Activated CD4-positive, alpha-beta memory T cell treated with anti-CD3 and anti-CD28 coated beads, Interleukin-2, amount 10 ng/mL, durations not matched to agents 7 days and 5 days (primary cell): ENCODE measurements at regions not wholly inside any gene's neighbourhood (a gene's known extent, or its start where the extent isn't known, plus 50 kb on each side); places are given as distances from the start of the nearest gene placed in this dataset.

Source experiments
- CTCF ChIA-PET: fragments of 350-600 bp; sonication (Branson Sonifier 250); formaldehyde crosslinking; loops from one replicate; lab custom pipeline; 2021; ENCODE audit warnings: antibody characterized with exemption, inconsistent platforms; lab: Charles Lee
- POLR2A ChIA-PET: fragments of 350-600 bp; sonication (Branson Sonifier 250); formaldehyde crosslinking; loops from one replicate; lab custom pipeline; 2021; ENCODE audit warnings: antibody characterized with exemption; lab: Charles Lee
- DNase-seq: peaks from one replicate; pipeline ENCODE4 v3.0.0-alpha.2; 2020
- H3K27ac Mint-ChIP-seq: one replicate; pipeline ENCODE4 v1.8.0; 2021; ENCODE audit warnings: mild to moderate bottlenecking, mixed read lengths
- H3K27me3 Mint-ChIP-seq: one replicate; pipeline ENCODE4 v1.8.0; 2021; ENCODE audit warnings: mixed read lengths
- H3K36me3 Mint-ChIP-seq: one replicate; pipeline ENCODE4 v1.8.0; 2021; ENCODE audit warnings: low read depth, mixed read lengths
- H3K4me1 Mint-ChIP-seq: one replicate; pipeline ENCODE4 v1.8.0; 2021; ENCODE audit warnings: mixed read lengths
- H3K4me3 Mint-ChIP-seq: one replicate; pipeline ENCODE4 v1.8.0; 2021; ENCODE audit warnings: mild to moderate bottlenecking, mixed read lengths
- H3K9me3 Mint-ChIP-seq: one replicate; pipeline ENCODE4 v1.8.0; 2021; ENCODE audit warnings: mixed read lengths

DNA sequence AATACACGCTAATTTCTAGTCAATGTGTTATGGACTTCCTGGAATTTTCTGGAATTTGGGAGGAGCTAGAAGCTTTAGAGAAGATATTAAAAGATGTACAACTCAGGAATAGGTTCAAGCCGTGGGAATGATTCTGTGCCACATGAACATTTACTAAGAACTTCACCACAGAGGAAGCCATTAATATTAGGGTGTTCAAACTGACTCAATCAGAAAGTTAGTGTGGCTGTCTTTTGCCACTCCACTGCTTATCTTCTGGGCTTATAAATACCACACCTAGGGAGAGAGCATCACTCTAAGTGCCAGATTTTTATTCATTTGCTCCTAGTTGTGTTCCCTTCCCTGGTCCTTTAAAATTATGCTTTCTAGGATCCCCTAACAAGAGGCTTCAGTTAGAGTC, 409.8 kb downstream of the KCTD8 start:
- Mint-ChIP-seq H3K4me3 (no peak overlapping the region), H3K27ac (no peak overlapping the region), H3K9me3 (no peaks in the 10 kb centered on the region), H3K4me1 (no peaks in the 10 kb centered on the region), H3K36me3 (no peaks in the 10 kb centered on the region), H3K27me3 (no peaks in the 10 kb centered on the region)
- CTCF ChIA-PET: no interaction called here
- POLR2A ChIA-PET: no interaction called here
- no peak for DNase-seq

DNA sequence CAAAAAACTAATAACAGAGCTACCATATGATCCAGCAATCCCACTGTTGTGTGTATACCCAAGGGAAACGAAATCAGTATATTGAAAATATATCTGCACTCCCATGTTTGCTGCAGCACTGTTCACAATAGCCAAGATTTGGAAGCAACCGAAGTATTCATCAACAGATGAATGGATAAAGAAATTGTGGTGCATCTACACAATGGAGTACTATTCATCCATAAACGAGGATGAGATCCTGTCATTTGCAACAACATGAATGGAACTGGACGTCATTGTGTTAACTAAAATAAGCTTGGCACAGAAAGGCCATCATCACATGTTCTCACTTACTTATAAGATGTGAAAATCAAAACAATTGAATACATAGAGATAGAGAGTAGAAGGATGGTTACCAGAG, 402.1 kb downstream of the KCTD8 start:
- no peaks in the 10 kb centered on the region for H3K9me3 Mint-ChIP-seq
- no peak for DNase-seq
- no peaks in the 10 kb centered on the region for H3K36me3 Mint-ChIP-seq
- no peak overlapping the region for H3K4me3 Mint-ChIP-seq
- ChIA-PET CTCF (no interaction called here), POLR2A (no interaction called here)
- no peaks in the 10 kb centered on the region for H3K27me3 Mint-ChIP-seq
- H3K27ac Mint-ChIP-seq: no peak overlapping the region
- H3K4me1 Mint-ChIP-seq: no peaks in the 10 kb centered on the region

DNA sequence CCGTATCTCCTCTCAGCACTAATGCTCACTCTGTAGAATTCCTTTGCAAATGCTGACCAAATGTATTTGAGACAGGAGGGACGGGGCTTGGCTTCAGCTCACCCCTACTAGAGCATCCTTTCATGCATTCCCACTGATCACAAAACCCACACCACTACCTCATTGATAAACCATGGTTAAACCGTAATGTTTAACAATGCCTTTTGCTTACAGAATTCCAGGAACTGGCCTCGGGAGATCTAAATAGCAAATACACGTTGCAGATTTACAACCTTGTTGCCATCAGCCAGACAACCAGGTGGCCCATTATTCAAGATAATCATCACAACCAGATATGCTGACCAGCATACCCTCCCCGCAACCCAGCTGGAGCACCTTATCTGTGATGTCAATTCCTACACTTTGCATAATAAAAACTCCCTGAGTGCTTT, 391.9 kb downstream of the KCTD8 start:
- no peak overlapping the region for H3K4me3 Mint-ChIP-seq
- no peaks in the 10 kb centered on the region for H3K27me3 Mint-ChIP-seq
- H3K36me3 Mint-ChIP-seq: no peaks in the 10 kb centered on the region
- H3K4me1 Mint-ChIP-seq: no peaks in the 10 kb centered on the region
- no peaks in the 10 kb centered on the region for H3K9me3 Mint-ChIP-seq
- CTCF ChIA-PET: interaction anchor here (0.7 kb wide), 1 partner anchor 392 kb away, joined by 3 read pairs; the partner anchor contains the start of gene KCTD8
- DNase-seq: no peak
- no peak overlapping the region for H3K27ac Mint-ChIP-seq
- POLR2A ChIA-PET: no interaction called here

DNA sequence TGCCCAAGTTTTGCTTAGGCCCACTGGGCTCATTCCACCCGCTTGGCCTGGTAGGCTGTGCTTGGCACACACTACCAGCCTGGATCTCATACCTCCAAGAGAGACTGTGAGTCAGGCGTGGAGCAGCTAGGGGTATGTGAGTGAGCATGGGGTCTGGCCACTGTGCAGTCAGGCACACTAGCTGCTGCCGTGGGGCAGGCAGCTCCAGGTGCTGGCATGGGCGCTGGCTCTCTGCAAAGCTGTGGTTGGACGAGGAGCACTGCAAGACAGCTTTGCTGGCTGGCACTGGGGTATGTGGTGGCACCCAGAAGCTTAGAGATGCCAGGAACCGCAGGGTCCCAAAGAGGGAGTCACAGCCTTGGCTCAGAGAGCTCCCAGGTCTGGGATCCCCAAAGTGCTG, 377.8 kb downstream of the KCTD8 start:
- no peak for DNase-seq
- Mint-ChIP-seq H3K27me3 (no peaks in the 10 kb centered on the region), H3K9me3 (peaks cover 5% of the 10 kb centered on the region), H3K36me3 (no peaks in the 10 kb centered on the region), H3K27ac (no peak overlapping the region), H3K4me3 (no peak overlapping the region), H3K4me1 (no peaks in the 10 kb centered on the region)
- CTCF ChIA-PET: no interaction called here
- POLR2A ChIA-PET: no interaction called here

DNA sequence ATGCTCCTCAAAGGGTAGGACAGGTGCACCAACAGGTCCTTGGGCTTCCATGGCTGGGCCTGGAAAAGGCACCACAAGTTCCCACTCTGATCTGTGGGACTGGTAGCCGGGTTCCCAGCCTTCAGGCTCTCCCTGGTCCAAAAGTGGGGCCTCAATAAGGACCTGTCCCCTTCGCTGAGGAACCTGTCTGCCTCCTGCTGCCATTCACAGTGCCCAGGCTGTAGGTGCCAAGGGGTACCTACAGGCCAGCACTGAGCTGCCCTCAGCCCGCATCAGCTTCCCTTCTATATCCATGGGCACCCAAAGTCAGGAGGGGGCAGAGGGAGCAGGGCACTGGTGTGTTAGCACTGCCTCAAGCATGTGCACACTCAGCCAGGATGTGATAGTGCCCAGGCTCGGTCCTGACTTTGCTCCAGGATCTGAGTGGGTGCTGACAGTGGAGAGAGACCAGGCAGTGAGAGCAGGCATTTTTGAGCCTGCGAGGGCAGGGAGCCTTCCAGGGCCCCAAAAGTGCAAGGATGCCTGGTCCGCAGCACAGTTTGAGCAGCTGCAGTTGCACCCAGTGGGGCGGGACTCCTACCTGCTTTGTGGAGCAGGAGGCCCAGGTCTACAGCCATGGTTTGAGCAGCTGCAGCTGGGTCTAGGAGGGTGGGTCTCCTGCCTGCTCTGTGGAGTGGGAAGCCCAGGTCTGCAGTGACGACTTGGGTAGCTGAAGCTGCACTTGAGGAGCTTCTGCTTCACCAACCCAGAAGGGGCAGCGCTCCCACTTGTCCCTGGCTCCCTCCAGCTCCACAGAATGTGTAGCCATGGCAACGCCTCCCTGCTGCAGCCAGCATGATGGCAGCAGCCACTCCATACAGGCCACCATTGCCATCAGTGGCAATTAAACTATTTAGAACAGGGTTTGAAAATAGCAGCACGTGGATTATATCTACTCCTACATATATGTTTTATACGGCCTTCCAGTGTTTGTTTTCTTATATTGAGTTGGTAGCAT, 376.4 kb downstream of the KCTD8 start:
- POLR2A ChIA-PET: no interaction called here

DNA sequence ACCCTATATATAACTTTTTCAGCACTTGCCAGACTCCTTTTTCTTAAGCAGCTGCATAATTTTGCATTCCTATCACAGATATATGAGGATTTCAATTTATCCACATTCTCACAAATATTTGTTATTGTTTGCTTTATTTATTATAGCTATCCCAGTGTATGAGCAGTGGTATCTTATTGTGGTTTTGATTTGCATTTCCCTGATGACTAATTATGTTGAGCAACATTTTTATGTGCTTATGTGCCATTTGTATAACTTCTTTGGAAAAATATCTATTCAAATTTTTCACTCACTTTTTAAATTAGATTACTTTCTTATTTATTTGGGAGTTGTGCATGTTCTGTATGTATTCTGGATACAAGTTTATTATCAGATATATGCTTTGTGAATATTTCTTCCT, 361.9 kb downstream of the KCTD8 start:
- Mint-ChIP-seq H3K27ac (no peak overlapping the region), H3K4me1 (no peaks in the 10 kb centered on the region), H3K4me3 (no peak overlapping the region), H3K36me3 (no peaks in the 10 kb centered on the region), H3K27me3 (no peaks in the 10 kb centered on the region), H3K9me3 (peaks cover 6% of the 10 kb centered on the region)
- CTCF ChIA-PET: no interaction called here
- DNase-seq: no peak
- POLR2A ChIA-PET: no interaction called here

More for the DNA sequence above, 376.4 kb downstream of the KCTD8 start:
- no peak for DNase-seq
- Mint-ChIP-seq H3K4me1 (no peaks in the 10 kb centered on the region), H3K4me3 (no peak overlapping the region), H3K36me3 (no peaks in the 10 kb centered on the region), H3K27ac (no peak overlapping the region), H3K9me3 (peaks cover 5% of the 10 kb centered on the region), H3K27me3 (no peaks in the 10 kb centered on the region)
- CTCF ChIA-PET: no interaction called here

DNA sequence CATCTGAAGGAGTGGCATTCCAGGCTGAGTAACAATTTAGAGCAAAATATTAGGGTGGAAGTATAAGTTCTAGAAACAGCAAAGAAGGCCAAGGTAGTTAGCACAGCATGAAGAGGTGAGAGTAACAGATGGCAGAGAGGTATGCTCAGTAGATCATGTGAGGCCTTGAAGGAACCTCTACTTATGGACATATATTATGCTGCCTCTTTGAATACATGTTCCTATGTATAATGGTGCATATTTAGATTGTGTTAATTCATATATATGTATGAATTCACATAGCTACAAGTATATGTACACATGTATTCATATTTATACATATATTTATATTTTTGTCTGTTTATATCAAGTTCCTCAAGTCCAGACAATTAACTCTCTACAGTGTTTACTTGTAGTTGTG, 355.2 kb downstream of the KCTD8 start:
- Mint-ChIP-seq H3K4me1 (no peaks in the 10 kb centered on the region), H3K27ac (no peak overlapping the region), H3K36me3 (no peaks in the 10 kb centered on the region), H3K4me3 (no peak overlapping the region), H3K9me3 (peaks cover 2% of the 10 kb centered on the region), H3K27me3 (no peaks in the 10 kb centered on the region)
- POLR2A ChIA-PET: no interaction called here
- no peak for DNase-seq
- CTCF ChIA-PET: no interaction called here

DNA sequence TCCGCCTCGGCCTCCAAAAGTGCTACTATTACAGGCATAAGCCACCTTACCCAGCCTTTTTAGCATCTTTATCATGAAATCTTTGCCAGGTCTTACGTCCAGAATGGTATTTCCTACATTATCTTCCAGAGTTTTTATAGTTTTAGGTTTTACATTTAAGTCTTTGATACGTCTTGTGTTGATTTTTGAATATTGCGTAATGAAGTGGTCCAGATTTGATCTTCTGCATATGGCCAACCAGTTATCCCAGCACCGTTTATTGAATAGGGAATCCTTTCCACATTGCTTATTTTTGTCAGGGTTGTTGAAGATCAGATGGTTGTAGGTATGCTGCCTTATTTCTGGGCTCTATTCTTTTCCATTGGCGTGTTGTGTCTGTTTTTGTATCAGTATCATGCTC, 349.6 kb downstream of the KCTD8 start:
- ChIA-PET CTCF (no interaction called here), POLR2A (no interaction called here)
- H3K9me3 Mint-ChIP-seq: peaks cover 14% of the 10 kb centered on the region
- no peaks in the 10 kb centered on the region for H3K4me1 Mint-ChIP-seq
- no peak for DNase-seq
- no peaks in the 10 kb centered on the region for H3K36me3 Mint-ChIP-seq
- H3K27ac Mint-ChIP-seq: no peak overlapping the region
- H3K27me3 Mint-ChIP-seq: no peaks in the 10 kb centered on the region
- no peak overlapping the region for H3K4me3 Mint-ChIP-seq

DNA sequence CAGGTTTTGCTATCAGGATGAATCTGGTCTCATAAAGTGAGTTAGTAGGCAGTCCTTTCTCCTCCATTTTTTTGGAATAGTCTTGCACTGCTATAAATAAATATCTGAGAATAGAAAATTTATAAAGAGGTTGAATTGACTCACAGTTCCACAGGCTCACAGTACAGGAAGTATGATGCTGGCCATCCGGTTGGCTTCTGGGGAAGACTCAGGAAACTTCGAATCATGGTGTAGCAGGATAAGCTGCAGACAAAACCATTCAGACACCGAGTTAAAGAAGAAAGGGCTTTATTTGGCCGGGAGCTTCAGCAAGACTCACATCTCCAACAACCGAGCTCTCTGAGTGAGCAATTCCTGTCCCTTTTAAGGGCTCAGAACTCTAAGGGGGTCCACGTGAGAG, 348.2 kb downstream of the KCTD8 start:
- Mint-ChIP-seq H3K27ac (no peak overlapping the region), H3K4me3 (no peak overlapping the region), H3K4me1 (no peaks in the 10 kb centered on the region), H3K9me3 (peaks cover 21% of the 10 kb centered on the region), H3K27me3 (no peaks in the 10 kb centered on the region), H3K36me3 (no peaks in the 10 kb centered on the region)
- ChIA-PET CTCF (no interaction called here), POLR2A (no interaction called here)
- no peak for DNase-seq

DNA sequence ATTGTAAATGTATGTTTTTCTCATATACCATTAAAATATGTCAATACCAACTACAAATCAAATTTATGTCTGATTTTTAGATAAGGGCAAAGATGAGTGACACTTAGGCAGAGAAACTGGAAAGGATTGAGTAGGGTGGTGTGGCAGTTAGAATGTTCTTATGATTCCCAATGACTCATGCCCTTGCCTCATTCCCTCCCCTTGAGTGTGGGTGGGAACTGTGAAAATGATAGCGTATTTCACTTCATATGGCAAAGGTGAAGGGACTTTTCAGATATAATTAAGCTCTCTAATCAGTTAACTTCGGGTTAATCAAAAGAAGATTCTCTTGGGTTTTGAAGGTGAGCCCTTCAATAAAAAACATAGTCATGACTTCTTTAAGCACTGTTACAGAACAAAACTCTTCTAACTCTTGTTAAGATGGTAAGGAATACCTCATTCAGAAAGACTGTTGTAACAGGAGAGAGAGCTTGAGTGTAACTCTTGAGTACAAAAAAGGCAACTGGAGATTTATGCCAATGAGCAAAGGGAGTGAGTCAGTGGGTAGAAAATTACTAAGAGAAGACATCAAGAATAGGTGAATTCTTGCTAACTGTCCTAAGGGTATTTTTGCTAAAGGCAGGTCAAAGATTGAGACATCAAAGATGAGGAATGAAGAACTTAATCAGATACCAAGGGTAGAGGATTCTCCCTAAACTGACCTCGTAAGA, 329.5 kb downstream of the KCTD8 start:
- Mint-ChIP-seq H3K4me3 (no peak overlapping the region), H3K36me3 (no peaks in the 10 kb centered on the region), H3K27me3 (no peaks in the 10 kb centered on the region), H3K27ac (no peak overlapping the region), H3K9me3 (no peaks in the 10 kb centered on the region), H3K4me1 (no peaks in the 10 kb centered on the region)
- ChIA-PET CTCF (no interaction called here), POLR2A (no interaction called here)
- no peak for DNase-seq

DNA sequence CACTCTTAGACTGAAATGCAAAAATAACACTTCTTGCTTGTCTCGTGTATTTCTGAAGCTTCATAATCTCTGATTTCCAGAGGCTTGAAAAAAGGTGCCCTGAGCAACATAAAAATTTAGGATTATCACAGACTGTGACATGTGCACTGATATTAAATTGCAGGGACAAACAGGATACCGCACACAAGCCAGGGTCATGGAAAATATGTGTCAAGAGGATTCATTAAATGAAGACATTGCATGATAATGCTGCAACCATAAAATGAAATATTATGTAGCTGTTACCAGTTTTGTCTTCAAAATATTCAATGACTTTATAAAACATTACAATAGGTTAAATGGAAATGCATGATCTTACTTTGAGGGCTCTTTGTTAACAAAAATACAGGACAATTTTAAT, 328.0 kb downstream of the KCTD8 start:
- Mint-ChIP-seq H3K4me3 (no peak overlapping the region), H3K4me1 (no peaks in the 10 kb centered on the region), H3K36me3 (no peaks in the 10 kb centered on the region), H3K27me3 (no peaks in the 10 kb centered on the region), H3K9me3 (no peaks in the 10 kb centered on the region), H3K27ac (no peak overlapping the region)
- DNase-seq: no peak
- CTCF ChIA-PET: interaction anchor here (0.7 kb wide), 1 partner anchor 800 kb away, joined by 7 read pairs; no protein-coding TSS in a partner anchor
- POLR2A ChIA-PET: no interaction called here

DNA sequence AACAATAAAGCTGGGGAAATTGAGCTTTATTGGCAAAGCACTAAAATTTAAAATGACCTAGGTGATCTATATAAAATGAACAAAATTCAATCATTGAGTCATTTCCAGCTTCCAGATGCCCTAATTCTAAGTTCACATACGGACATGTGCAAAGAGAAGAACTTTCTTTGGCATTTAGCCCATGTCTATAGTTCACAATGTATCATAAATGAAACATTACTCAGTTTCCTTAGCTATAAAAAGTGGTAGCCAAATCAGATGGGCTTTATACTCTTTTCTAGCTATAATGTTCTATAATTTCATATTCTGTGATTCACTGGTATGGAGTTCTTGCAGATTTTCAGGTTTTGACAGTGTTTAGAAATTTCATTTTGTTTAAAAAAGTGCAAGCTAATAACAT, 327.4 kb downstream of the KCTD8 start:
- no peak for DNase-seq
- ChIA-PET POLR2A (no interaction called here), CTCF (interaction anchor here (0.7 kb wide), 1 partner anchor 800 kb away, joined by 7 read pairs; no protein-coding TSS in a partner anchor)

More for the DNA sequence above, 327.4 kb downstream of the KCTD8 start:
- Mint-ChIP-seq H3K9me3 (no peaks in the 10 kb centered on the region), H3K36me3 (no peaks in the 10 kb centered on the region), H3K4me3 (no peak overlapping the region), H3K27me3 (no peaks in the 10 kb centered on the region), H3K4me1 (no peaks in the 10 kb centered on the region), H3K27ac (no peak overlapping the region)
